GM21381 (cell line): ENCODE measurements at regions not wholly inside any gene's neighbourhood (a gene's known extent, or its start where the extent isn't known, plus 50 kb on each side); places are given as distances from the start of the nearest gene placed in this dataset.

Experiments
- ATAC-seq: cut with Tn5 transposase; IDR thresholded peaks from one replicate; pipeline ENCODE4 v1.9.1; 2021; ENCODE audit warnings: mild to moderate bottlenecking, moderate library complexity; ENCODE audit not compliant: unreplicated experiment

DNA sequence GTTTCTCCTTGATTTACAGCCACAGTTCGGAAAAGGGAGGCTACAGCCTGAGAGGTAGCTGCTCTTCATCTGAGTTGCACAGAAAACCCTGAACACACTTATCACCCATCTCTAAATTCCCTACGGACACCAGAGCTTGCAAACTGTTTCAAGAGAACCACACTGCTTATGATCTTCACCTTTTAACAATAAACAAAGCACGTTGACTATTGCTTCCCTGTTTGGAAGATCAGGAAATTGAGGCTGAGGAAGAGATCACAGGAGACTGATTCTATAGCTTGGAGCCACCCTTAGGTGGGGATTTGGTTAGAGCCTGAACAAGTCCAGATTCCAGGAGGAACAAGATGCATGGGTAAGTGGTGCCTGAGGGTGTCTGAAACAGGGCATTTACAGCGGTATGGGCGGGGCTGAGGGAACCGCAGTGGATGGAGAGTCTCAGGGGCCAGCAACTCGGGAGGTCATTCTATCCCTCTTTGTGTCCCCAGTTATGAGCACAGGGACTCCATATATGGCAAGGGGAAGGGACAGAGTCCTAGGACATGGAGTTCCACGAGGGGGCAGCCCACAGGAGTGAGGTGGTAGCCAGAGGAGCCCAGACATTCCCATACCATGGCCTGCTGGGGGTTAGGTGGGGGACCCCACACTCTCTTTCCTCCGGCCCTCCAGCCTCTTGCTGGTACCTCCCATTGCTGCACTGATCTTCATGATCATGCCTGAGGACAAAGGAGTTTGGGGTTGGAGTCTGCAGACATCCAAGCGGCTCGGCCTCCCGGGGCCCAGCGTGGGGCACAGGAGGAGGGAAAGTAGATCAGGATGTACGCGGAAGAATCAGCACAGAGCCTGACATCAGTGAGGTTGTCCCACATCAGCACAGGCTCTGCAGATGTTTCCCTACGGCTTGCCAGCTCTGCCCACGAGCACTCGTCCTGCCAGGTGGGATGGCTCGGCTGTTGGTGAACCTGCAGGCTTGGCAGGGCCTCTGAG, 162.3 kb upstream of the ZNF536 start:
- ATAC-seq = no peak

- ATAC-seq = no peak
Observed at GRCh38 chr19:30212574-30212973, 159.6 kb upstream of the ZNF536 start.

- no peak for ATAC-seq
Observed at GRCh38 chr19:30214651-30215051, 157.5 kb upstream of the ZNF536 start.

GRCh38 chr19:30215248-30215647, 156.9 kb upstream of the ZNF536 start:
- ATAC-seq = no peak

- ATAC-seq = no peak
Observed at GRCh38 chr19:30216453-30216852, 155.7 kb upstream of the ZNF536 start.

GRCh38 chr19:30217461-30217860, 154.7 kb upstream of the ZNF536 start:
- ATAC-seq = no peak

GRCh38 chr19:30219702-30220101, 152.5 kb upstream of the ZNF536 start:
- no peak for ATAC-seq

DNA sequence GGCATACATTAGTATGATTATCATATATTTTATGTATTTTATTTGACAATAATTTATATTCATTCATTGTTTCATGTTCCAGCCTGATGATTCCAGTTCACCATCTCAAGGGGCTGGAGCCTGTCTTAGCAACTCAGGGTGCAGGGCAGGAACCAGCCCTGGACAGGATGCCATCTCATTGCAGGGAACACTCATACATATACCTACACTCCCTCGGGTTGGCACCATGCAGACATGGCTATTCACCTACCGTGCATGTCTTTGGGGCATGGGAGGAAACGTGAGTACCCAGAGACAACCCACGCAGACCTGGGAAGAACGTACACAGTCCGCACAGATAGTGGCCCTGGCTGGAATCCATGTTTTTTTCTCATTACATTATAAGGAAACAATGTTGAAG, 151.0 kb upstream of the ZNF536 start:
- ATAC-seq = no peak

GRCh38 chr19:30222428-30222873, 149.7 kb upstream of the ZNF536 start:
- ATAC-seq = no peak

DNA sequence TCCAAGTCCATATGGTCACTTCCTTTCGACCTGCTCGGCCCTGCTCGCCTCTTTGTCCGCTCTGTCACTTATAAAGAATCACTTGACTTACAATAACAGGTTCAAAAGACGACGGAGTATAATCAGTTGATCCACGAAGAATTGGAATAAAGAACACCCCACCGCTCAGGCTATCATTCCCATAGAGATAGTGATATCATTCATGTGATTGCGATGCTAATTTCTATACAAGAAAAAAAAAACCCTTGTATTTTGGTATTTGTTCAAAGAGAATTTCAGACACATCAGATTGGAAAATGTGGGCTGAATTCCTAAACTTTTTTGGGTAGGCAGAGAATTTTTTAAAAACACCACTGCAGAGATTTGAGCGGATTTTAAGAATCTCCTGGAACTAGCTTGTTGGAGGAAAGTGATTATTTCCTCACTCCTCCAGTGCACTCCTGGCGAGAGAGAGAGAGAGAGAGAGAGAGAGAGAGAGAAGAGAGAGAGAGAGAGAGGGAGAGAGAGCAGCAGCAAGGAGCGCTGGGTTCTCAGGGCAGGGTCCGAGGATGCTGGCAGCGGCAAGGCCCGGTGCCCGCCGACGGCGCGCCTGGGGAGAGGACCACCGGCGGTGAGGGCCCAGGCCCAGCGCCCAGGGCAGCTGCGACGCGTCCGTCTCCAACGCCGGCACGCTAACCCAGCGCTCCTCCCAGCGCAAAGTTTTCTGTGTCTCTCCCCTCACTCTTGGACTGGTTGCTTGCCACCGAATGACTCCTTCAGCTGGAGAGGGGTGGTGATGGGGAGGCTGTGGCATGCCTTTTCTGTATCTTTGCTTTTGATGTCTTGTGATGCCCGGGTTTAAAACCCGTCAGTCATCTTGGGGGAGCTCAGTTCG, 149.0 kb upstream of the ZNF536 start:
- no peak for ATAC-seq

DNA sequence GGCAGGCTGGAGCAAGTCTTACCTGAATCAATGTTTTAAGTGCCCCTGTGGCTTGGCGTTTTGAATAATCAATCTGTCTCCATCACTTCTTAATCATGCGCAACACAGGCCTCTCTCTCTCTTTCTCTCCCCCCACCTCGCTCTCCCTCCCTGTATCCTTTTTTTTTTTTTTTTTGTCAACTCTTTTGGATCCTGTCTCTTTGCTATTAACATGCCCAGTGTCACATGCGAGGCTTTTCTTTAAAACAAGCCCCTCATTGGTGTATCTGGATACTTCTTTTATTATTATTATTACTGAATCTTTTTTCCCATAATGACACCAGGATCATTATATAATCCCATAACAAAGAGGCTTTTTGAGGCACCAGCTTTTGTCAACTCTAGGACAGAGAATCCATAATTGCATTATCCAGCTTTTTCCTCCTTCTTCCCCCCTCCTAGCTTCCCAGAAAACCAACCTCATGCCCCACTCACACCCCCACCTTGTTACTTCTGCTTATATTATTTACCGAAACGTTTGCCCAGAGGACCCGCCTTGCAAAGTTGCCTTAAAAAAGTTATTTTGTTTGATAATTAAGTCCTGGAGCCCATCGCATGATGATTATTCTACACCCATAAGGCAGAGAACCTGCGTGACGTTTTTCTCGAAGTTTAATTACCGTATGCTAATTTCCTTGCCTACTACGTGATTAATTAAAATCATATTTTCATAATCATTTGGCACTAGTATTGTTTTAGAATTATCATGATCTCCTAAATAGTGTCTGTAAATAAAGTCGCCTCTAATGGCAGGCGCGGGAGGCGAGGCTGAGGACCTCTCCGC, 148.1 kb upstream of the ZNF536 start:
- ATAC-seq = no peak

DNA sequence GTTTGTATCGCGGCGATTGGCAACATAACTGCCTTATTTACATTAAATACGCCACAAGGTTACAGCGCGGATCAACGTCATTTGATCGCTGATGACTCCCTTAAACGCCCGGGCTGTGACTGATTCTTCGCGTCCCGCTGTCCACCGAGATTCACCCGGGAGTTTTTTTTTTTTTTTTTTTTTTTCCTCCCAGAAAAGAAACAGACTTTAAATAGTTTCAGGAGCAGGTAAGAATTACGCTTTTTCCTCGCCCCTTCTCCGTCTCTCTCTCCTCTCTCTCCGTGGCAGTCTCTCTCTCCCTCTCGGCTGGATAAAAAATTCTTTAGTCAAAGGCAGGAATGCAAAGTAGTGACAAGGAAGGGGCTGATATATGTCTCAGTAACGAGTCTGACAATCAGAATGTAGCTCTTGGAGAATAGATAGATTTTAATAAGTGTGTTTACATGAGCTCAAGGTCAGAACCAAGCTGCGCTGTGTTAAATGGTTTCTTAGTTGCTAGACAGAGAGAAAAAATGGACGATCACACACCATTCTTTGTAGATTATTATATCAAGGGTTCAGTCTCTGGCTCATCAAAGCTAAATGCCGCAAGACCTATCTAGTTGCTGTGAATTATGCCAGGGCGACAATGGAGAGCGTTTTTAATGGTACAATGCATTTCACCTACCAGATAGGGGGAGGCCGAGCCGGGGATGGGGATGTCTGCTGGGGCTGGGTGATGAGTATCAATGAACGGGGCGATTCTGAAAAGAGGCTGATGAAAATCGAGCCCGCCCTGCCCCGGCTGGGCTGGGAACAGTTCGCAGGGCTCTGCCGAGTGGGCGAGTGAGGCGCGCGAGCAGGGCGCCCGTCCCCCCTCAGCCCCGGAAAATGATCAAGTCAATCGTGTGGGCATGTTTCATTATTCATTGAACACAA, 147.2 kb upstream of the ZNF536 start:
- no peak for ATAC-seq

DNA sequence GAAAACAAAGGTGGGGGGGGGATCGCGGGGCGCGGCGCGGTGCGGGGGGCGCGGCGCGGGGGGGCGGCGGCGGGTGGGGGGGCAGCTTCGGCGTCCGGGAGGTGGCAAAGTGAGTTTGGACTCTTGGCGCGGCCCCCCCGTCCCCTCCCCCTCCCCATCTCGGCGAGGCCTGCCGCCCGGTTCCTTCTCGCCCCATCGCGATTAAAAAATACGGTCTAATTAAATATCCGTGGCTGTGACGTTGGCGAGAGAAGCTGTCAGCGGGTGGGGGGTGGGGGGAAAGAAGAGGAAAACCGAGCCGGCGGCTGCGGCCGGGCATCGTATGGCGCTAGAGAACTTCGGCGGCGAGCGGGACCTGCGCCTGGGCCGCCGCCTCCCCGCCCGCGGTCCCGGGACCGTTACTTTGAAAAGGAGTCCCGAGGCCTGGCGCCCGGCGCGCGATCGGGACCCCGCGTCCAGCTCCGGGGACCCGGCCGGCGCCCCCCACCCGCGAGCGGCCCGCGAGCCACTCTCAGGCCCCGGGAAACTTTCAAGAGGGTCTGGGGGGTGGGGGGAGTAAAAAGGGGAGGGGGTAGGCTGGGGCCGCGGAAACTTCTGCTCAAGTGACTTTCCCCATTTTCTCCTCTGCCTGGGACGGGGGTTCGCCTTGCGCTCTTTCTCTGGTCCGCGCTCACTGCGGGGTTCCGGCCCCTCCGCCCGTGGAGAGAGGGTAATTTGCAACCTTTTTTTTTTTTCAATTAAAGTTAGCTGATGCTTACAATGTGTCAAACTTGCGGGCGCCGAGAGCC, 146.3 kb upstream of the ZNF536 start:
- ATAC-seq = no peak

- ATAC-seq = no peak
Observed at GRCh38 chr19:30226464-30227011, 145.6 kb upstream of the ZNF536 start.

GRCh38 chr19:30227012-30227621, 145.1 kb upstream of the ZNF536 start:
- ATAC-seq = peak; percentile 10

- ATAC-seq = peak; percentile 82
Observed at GRCh38 chr19:30227661-30228112, 144.5 kb upstream of the ZNF536 start.

- no peak for ATAC-seq
Observed at GRCh38 chr19:30228113-30228834, 143.9 kb upstream of the ZNF536 start.
